ENCODE measurements at regions not wholly inside any gene's neighbourhood (a gene's known extent, or its start where the extent isn't known, plus 50 kb on each side); places are given as distances from the start of the nearest gene placed in this dataset.

DNA sequence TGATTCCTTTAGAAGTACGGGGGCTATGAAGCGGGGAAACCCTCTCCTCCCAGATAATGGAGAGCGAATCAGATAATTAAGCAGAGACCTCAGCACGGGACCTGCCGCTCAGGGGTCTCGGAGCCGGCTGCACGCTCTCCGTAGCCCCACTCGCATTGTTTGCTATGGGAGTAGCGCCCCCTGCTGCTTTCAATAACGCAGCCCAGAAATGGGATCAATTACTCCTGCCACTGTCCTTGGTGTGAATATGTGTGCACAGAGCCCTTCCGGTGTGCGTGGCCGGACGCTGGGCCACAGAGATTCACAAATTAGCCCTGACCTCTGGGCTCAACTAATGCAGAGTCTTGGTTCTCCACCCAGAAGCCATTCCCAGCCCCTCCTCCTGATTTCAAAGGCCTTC is 76.4 kb upstream of the TMEM132C start:
- TF ChIP-seq, protein P1, sequence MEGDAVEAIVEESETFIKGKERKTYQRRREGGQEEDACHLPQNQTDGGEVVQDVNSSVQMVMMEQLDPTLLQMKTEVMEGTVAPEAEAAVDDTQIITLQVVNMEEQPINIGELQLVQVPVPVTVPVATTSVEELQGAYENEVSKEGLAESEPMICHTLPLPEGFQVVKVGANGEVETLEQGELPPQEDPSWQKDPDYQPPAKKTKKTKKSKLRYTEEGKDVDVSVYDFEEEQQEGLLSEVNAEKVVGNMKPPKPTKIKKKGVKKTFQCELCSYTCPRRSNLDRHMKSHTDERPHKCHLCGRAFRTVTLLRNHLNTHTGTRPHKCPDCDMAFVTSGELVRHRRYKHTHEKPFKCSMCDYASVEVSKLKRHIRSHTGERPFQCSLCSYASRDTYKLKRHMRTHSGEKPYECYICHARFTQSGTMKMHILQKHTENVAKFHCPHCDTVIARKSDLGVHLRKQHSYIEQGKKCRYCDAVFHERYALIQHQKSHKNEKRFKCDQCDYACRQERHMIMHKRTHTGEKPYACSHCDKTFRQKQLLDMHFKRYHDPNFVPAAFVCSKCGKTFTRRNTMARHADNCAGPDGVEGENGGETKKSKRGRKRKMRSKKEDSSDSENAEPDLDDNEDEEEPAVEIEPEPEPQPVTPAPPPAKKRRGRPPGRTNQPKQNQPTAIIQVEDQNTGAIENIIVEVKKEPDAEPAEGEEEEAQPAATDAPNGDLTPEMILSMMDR (conservative IDR thresholded peaks at IDR 0.05; ENCODE audit: low read length), result peak; percentile 55
- TF ChIP-seq EZH2phosphoT487 (IDR thresholded peaks at IDR 0.05; ENCODE audit: borderline replicate concordance, low read depth, low read length), result no peak
